NB4 (cell line): ENCODE measurements at regions not wholly inside any gene's neighbourhood (a gene's known extent, or its start where the extent isn't known, plus 50 kb on each side); places are given as distances from the start of the nearest gene placed in this dataset.

ENCODE experiments used
- CTCF ChIP-seq: IDR thresholded peaks from one replicate; pipeline ENCODE4 v1.5.1; 2012; ENCODE audit warnings: low read depth, low read length
- POLR2A ChIP-seq: IDR thresholded peaks from 2 replicates; pipeline ENCODE4 v1.6.1; 2011; ENCODE audit warnings: mild to moderate bottlenecking; ENCODE audit not compliant: insufficient read length; ENCODE audit errors: extremely low read depth
- TF ChIP-seq, protein P1 (sequence below): IDR thresholded peaks from 2 replicates; pipeline ENCODE4 v1.6.1; 2011; ENCODE audit warnings: low read depth, low read length

GRCh38 chr2:84362541-84362940 lies 96.5 kb downstream of the SUCLG1 start:
- no peak for TF ChIP-seq CTCF
- no peak for TF ChIP-seq POLR2A
- TF ChIP-seq, protein P1, sequence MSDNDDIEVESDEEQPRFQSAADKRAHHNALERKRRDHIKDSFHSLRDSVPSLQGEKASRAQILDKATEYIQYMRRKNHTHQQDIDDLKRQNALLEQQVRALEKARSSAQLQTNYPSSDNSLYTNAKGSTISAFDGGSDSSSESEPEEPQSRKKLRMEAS: no peak
